Body of pancreas (tissue), 4 donors: ENCODE measurements at regions not wholly inside any gene's neighbourhood (a gene's known extent, or its start where the extent isn't known, plus 50 kb on each side); places are given as distances from the start of the nearest gene placed in this dataset.

Source experiments
- POLR2A ChIP-seq, 3 donors: fragments of 450-650 bp; IDR thresholded peaks; one replicate each; pipeline ENCODE4 v1.6.1; 2016; ENCODE audit warnings: antibody characterized with exemption in 3 of 3, mild to moderate bottlenecking in 2 of 3
- TF ChIP-seq, protein P1 (sequence below), 7 experiments: fragments of 450-650 bp in 4 of 7; fragments of 200-600 bp in 3 of 7; sonication (generic) in 3 of 7; IDR thresholded peaks; one replicate each; pipeline ENCODE4 v1.5.1; 2016 to 2019; ENCODE audit warnings: antibody characterized with exemption in 7 of 7

DNA sequence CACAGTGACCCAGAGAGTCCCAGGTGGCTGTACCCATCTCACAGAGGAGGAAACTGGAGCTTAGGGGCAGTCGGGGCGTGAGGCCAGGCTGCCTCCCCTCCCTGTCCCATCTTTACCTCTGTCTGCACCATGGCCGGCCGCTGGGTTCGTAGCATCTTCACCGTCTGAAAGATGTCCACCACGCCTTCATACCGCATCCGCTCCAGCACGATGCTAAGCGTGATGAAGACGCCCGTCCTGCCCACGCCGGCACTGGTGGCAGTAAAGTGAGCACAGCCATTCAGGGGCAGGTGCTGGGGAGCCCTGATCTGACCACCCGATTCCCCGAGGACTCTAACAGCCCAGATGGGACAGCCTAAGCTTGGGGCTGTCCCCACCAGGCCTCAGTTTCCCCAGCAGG is 132.8 kb downstream of the PTPRS start:
- TF ChIP-seq, protein P1, sequence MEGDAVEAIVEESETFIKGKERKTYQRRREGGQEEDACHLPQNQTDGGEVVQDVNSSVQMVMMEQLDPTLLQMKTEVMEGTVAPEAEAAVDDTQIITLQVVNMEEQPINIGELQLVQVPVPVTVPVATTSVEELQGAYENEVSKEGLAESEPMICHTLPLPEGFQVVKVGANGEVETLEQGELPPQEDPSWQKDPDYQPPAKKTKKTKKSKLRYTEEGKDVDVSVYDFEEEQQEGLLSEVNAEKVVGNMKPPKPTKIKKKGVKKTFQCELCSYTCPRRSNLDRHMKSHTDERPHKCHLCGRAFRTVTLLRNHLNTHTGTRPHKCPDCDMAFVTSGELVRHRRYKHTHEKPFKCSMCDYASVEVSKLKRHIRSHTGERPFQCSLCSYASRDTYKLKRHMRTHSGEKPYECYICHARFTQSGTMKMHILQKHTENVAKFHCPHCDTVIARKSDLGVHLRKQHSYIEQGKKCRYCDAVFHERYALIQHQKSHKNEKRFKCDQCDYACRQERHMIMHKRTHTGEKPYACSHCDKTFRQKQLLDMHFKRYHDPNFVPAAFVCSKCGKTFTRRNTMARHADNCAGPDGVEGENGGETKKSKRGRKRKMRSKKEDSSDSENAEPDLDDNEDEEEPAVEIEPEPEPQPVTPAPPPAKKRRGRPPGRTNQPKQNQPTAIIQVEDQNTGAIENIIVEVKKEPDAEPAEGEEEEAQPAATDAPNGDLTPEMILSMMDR (IDR thresholded peaks at IDR 0.05), result no peak
- TF ChIP-seq POLR2A (IDR thresholded peaks at IDR 0.05), result no peak
